GM21526 (cell line): ENCODE measurements at regions not wholly inside any gene's neighbourhood (a gene's known extent, or its start where the extent isn't known, plus 50 kb on each side); places are given as distances from the start of the nearest gene placed in this dataset.

Experiments
- ATAC-seq: cut with Tn5 transposase; IDR thresholded peaks from one replicate; pipeline ENCODE4 v1.9.1; 2021; ENCODE audit warnings: moderate library complexity; ENCODE audit not compliant: unreplicated experiment, low FRiP score

DNA sequence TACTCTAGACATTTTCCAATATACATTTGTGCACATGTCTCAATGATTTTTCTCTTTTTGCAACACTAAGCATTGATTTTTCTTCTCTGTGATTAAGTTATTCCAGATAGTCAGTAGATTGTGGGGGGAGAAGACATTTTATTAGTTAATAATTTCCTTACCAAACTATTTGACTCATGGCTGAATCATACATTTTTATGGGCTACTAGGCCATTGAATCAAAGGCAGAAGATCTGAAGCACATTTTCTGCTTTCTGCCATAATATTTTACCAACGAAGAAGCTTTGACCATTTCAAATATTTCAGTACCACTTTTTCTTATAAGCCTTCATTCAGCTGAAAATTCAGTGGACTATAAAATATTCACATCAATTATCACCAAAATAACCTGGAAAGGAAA lies 175.6 kb downstream of the IRX2 start:
- ATAC-seq: no peak

DNA sequence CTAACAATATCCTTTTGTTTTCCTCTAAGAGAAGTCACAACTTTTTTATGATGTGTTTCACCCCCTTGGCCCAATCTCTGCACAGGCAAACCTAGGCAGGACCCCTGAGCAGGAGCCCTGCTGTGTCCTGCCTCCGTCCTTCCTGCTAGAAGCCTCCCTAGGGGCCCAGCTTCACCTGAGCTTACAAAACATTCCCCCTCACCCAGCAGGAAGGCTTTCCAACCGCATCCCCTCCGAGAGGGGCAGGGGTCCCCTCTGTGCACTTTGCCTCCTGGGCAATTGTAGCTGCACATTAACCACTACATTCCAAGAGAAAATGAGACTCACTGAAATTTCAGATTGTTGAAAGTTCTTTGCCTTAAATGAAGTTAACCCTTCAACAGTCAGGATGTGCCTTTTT lies 176.2 kb downstream of the IRX2 start:
- ATAC-seq: no peak

DNA sequence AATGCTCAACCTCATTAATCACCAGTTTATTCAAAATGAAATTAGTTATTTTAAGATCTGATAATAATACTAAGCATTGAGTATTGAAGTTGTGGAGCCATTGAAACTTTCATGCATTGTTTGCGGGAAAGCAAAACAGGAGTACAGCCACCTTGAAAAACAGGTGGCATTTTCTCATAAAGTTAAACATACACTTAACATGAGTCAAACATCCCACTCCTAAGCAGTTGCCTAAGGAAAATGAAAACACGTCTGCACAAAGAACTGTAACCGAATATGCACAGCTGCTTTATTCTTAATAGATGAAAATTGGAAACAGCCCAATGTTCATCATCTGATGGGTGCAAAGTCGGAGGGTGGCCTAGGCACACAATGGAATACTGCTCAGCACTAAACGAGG lies 177.3 kb downstream of the IRX2 start:
- ATAC-seq: no peak

DNA sequence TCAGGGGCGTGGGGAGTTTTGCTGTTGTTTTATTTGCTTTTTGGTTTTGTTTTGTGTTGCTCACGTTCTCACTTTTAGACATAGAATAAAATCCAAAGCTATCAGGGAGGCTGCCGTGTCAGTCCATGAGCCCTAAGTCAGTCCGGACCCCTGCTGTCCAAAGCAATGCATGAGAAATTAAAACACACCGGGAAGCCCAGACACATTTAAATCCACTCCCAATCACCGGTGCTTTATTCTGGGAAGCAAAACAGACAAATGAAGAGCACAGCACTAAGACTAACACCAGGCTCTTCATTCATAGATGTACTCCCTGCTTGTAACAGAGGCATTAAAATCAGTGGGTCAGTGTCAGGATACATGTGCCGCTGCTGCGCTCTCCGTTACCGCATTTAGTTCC lies 180.9 kb downstream of the IRX2 start:
- ATAC-seq: no peak

DNA sequence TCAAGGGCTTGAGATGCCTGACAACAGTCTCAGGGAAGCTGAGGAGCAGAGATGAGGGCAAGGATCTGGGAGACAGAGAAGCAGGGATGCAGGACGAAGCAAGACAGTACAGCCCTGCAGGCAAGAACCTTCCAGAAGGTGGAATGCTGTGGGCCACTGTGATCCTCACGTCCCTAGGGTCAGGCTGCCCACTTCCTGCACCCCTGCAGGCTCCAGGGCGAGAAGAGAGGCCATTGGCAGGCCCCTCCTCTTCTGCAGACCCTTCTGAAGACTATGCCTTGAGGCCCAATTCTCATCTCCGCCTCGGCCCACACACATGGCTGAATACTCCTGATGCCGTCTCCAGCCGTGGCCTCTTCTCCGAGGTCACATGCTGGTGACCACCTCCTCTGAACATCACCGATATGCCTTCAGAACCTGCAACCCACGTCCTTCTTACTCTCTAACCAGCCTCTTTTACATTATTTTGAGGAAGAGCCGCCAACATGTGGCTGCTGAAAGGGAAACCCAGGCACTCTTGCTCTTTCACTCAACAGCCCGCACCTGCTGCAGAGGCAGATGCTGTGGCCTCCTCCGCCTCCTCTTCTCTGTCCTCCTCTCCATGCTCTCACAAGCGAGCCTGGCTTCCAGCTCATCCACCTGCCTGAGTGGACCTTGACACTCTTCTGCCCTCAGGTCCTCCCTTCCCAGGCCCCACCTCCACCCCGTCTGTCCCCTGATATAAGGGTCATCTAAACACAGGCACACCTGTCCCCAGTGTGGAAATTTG lies 181.5 kb downstream of the IRX2 start:
- ATAC-seq: no peak

DNA sequence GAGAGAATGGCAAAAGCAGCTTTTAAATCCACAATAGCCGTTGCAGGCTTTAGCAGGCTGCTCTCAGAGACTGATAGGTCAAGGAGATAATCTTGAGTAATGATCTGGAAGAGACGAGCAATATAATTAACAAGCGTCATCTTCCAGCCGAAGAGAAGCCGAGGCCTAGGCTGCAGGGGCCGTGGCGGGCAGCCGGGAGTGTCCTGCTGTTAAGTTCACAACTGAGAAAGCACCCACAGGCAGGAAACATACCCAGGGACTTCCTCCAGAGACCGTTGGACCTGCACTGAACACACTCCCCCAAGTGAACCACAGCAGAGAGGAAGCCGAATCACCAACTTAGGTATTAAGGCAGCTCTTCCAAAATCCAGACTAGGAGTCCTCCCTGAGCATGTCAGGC lies 182.3 kb downstream of the IRX2 start:
- no peak for ATAC-seq

DNA sequence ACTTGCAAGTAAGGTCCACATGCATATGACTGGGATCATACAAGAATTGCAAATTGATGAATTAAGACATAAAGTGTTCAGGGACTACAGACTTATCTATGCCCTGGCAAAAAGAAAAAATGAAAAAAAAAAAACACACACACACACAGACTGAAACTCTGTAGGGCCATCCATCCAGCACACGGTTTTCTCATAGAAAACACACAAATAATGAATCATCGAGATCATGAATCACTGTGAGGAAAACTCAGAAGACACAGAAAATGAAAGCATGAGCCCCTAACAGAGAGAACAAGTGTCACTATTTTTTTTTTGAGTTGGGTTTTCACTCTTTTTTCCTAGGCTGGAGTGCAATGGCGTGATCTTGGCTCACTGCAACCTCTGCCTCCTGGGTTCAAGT lies 185.2 kb downstream of the IRX2 start:
- no peak for ATAC-seq

DNA sequence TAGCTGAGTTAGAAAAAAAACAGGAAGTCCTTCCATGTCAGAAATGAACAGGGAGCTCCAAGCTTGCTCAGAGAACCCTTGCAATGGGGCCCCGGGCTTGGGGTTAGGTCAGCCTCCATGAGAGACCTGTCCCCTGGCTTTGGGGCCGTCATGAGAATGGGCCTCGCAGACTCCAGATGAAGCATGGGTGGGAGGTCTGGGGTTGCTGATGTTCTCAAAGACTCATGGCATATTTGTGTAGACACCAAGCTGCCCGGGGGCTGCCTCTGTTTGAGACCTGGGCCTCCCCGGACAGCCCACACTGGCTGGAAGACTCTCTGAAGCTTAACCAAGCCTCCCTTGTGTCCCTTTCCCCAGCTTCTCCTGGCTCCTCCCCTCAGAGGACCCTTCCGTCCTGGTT lies 186.3 kb downstream of the IRX2 start:
- ATAC-seq: no peak

DNA sequence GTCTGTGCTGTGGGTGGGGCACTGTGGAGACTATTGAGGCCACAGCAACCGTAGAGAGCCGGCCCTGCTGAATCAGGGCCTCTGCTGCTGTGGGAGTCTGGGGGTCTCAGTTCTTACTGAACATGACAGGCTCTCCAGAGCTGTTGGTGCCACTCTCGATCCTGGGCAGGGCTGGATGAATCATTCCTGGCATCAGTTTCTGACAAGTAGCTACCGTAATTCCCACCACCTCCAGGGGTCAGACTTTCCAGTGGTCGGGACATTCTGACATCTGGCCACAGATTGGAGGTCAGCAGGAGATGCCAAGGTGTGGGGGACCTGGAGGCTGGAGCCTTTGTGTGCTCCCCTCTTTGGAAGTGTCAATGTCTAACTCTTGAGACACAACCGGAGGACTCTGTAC lies 188.4 kb downstream of the IRX2 start:
- no peak for ATAC-seq

DNA sequence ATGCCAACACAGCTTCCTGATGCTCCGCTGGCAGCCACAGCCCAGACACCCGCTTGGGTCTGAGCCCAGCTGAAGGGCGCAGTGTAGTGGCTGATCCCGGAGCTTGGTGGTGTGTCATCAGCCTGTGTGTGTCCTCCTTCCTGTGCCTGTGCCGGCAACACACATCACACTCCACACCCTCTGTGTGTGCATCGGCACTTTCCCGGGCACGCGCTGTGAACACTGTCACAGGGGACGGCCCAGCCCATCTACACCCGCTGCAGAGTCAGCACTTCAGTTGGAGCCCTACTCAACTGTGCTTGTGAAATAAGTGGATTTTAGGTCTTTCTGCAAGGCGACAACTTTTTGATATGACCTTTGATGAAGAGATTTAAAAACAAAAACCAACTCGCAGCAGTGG lies 189.4 kb downstream of the IRX2 start:
- ATAC-seq: no peak

DNA sequence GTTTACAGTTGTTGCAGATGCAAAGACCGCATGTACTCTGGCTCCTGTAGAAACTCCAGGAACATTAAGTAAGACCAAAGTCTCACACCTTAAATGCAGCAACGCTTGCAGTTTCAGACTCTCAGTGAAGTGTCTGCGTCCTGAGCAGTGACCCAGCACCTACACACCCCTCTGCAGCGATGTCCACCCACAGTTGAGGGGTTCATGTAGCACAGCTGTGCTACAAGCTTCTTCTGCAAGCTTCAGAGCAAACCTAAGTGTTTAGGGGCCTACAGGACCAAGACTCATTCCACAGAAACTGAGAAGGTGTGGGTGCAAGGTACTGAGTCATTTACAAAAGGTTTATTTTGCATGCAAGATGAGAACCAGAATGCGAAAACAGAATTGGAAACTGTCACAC lies 191.0 kb downstream of the IRX2 start:
- ATAC-seq: no peak

DNA sequence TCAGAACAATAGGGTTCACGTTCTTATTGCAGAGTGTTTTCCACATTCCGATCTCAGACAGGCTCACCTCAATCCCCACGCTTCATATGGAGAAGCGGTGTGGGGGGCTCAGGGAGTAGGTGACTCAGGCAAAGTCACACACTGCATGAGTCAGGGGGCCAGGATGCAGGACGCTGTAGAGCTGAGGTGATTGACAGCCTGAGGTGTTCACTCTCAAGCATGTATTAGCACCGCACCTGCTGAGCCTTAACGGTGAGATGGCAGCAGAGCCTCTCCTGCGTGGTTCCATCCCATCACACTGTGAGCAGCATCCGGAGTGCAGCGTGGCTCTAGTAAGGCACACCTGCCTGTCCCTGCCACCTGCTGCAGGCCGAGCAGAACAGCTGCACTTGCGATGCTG lies 194.0 kb downstream of the IRX2 start:
- ATAC-seq: no peak

DNA sequence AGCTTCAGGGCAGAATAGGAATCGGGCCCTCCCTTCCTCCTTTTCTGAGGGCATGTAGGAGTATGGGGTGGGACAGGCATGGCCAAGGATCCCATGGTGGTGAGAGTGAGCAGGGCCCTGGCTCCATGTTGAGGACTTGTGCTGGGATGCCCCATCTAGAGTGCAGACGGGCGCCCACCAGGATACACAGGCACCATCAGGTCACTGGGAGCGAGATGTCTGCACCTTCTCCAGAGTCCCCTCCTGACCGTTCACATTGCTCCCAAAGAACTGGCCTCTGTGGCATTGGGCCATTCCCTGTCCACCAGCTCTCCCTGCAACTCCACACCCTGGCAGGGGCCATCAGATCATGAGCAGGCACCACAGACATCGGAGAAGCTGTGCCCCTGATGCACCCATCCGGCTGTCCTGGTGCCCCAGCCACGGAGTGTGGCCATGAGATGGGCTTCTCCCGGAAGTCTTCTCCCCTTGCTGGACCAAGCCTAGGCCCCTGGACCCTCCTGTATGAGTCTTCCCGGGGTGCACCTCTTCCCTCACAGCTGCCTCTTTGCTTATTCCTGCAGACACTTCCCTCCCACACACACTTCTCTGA lies 195.0 kb downstream of the IRX2 start:
- no peak for ATAC-seq

DNA sequence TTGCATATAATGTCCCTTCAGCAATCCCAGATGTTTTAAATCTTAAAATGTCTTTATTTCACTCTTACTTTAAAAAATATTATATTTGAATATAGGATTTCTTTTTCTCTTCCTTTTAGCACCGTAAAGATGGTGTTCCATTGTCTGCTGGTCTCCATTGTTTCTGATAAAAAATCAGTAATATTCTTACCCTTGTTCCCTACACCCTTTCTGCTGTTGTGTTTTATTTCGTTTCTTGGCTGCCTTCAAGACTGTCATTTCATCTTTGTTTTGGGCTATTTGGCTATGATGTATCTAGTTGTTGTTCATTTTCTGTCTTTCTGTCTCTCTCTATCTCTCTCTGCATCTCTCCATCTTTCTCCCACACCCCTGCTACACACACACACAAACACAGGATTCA lies 197.9 kb downstream of the IRX2 start:
- no peak for ATAC-seq

DNA sequence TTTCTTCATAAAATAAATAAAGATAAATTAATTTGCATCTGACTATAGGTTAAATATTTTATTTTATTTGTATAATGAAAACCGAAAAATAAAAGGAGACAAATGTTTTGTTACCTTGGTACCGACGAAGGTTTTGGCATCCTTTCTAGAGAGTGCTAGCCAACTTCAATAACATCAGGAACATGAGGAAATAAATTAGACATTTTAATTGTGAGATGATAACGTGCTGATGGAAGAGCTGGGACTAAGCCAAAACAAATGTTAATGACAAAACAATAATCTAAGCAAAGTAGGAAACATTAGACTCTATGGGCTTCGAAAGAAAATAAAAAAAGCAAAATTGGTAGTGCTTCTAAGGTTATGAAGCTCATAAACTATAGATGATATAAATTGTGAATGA lies 201.0 kb downstream of the IRX2 start:
- ATAC-seq: no peak

DNA sequence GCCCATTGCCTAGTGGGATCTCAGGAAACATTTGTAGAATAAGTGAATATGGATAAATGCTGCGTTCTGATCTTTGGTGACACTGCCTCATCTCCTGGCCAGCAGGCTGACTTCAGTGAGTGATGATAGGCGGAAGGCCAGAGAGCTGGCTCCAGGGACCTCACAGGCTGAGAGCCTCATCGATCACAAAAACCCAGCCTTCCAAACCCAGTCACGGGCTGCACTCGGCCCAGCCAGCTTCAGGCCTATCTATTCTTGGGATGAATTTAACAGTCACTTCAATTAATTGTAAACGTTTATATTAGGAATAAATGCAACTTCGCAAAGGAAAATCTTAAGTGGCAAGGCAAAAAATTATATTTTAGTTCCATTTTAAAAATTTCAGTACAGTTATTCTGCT lies 201.6 kb downstream of the IRX2 start:
- no peak for ATAC-seq

DNA sequence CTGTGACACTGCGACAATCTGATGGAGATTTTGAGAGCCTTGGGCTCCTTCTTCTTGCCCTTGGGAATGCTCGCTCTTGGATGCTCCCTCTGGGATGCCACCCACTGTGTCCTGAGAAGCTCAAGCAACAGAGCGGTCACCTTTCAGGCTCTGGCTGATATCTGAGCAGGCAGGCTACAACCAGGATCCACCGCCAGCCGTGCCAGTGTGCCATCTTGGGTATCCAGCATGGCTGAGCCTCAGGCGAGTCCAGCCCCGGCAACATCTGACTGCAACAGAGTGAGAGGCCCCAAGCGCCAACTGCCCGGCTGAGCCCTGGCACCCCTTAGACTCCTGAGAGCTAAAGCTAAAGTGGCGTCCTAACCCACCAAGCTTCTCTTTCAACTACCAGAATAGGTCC lies 202.1 kb downstream of the IRX2 start:
- ATAC-seq: no peak

DNA sequence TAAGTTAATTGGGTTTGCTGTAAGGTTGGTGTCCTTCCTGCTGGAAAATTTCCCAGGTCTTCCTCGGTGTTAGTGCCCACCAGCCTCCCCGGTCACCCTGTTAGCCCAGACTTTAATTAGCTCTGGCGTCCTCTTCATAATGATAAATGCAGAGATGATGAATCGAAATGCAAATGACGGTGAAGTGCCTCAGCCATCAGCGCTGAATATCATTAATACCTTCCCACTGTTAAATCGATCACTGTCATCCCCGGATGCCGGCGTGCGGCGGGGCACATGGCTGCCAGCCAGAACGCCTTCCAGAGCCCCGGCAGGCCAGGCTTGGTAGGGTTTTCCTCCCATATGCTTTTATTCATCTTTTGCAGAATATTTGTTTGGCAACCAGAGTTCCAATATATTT lies 204.5 kb downstream of the IRX2 start:
- no peak for ATAC-seq

DNA sequence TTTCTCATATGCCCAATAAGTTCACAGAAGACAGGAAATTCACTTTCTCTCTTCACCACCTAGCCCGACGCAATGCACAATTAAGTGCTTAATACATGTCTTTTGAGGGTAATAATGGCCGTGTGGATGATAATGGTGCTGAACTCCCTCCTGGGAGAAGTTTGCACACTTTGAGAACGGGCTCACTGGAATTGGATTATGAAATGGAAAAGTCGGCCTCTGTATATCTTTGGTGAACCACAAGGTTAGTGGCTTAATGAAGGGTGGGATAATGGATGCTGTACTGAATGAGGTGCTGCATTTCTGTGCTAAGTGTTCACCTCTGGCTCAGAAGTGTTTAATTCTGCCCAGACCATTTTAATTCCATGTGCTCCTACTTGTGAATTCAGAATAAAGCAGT lies 207.5 kb downstream of the IRX2 start:
- ATAC-seq: no peak

DNA sequence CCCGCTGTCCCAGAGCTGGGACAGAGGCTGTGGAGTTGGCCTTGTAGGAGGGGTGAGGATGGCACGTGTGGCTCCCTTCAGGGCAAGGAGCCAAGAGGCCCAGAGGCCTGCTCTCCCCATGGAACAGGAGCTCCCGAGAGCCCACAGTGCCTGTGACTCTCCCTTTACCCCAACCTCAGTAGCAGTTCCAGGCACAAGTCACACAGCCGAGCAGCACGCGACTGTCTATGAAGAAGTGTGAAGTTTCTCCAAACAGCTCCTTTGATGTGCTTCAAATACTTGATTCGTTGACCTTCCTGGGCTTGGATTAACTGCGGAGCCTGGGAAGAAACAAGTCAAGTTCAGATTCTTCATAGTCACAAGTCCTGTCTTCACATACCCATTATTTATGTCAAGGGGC lies 208.7 kb downstream of the IRX2 start:
- no peak for ATAC-seq

DNA sequence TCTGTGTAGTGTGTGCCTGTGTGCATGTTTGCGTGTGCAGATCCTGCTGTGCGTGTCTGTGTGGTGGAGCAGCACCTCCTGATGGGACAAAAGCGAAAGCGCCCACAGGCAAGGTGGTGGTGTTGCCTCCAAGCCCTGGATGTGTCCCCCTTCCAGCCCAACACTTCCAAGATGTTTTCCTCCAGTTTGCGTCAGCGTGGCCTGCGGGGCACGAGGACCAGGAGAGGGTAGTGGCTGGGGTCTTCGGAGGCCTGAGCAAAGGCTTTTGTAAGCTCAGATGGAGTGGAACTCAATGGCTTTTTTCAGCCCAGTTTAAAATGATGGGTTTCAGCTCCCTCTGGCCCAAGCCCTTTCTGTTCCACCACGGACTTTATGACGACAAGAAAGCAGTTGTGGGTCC lies 209.5 kb downstream of the IRX2 start:
- no peak for ATAC-seq

DNA sequence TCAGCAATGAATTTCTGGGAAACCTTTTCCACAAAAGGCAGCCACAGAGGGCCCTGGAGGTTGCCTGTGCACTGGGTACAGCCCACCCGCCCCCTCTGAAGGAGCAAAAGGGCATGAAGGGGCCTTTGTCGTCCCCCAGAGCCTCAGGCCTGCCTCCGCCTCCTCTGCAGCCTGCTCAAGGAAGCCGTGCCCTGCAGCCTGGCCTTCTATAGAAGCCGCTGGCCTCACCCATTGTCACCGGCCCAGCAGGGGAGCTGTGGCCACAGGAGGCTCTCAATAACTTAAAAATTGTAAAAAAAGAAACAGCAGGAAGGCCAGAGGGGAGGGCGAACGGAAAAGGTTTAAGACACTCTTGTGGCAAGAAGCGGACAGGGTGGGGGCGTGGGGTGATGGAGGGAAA lies 213.3 kb downstream of the IRX2 start:
- no peak for ATAC-seq
